Neural cell (in vitro differentiated cells): ENCODE measurements at regions not wholly inside any gene's neighbourhood (a gene's known extent, or its start where the extent isn't known, plus 50 kb on each side); places are given as distances from the start of the nearest gene placed in this dataset.

Experiments
- H2AFZ ChIP-seq: fragments of 200-600, 300-800 bp; sonication (generic), shearing (Covaris generic); 2 replicates; pipeline ENCODE4 v1.6.0; 2014; ENCODE audit warnings: low read depth, mild to moderate bottlenecking, antibody characterized with exemption, low read length, moderate library complexity
- H3F3A ChIP-seq: fragments of 200-600 bp; shearing (Covaris generic); 2 replicates; pipeline ENCODE4 v1.6.1; 2016; ENCODE audit warnings: mild to moderate bottlenecking, moderate library complexity, mixed read lengths, antibody characterized with exemption, low read length; ENCODE audit not compliant: insufficient read depth, poor library complexity, severe bottlenecking
- H3K27ac ChIP-seq: fragments of 200-600, 300-800 bp; sonication (generic), shearing (Covaris generic); 2 replicates; pipeline ENCODE4 v1.5.1; 2014; ENCODE audit warnings: mild to moderate bottlenecking, low read length, moderate library complexity
- H3K27me3 ChIP-seq: fragments of 300-800, 200-600 bp; sonication (generic), shearing (Covaris generic); 2 replicates; pipeline ENCODE4 v1.6.0; 2014; ENCODE audit warnings: mild to moderate bottlenecking, low read depth, low read length, moderate library complexity; ENCODE audit not compliant: insufficient read depth
- H3K36me3 ChIP-seq: fragments of 300-800, 200-600 bp; sonication (generic), shearing (Covaris generic); 2 replicates; pipeline ENCODE4 v1.5.1; 2014; ENCODE audit warnings: mild to moderate bottlenecking, antibody characterized with exemption, low read length, moderate library complexity; ENCODE audit not compliant: insufficient read depth
- H3K4me2 ChIP-seq: fragments of 300-800, 200-600 bp; sonication (generic), shearing (Covaris generic); 2 replicates; pipeline ENCODE4 v1.6.0; 2014; ENCODE audit warnings: mild to moderate bottlenecking, low read length
- H3K4me3 ChIP-seq: fragments of 300-800, 200-600 bp; sonication (generic), shearing (Covaris generic); 2 replicates; pipeline ENCODE4 v1.5.1; 2014; ENCODE audit warnings: mild to moderate bottlenecking, low read length, moderate library complexity
- H3K79me2 ChIP-seq: fragments of 200-600 bp; shearing (Covaris generic); replicated peaks from 2 replicates; pipeline ENCODE4 v1.6.0; 2014; ENCODE audit warnings: mild to moderate bottlenecking, low read length, moderate library complexity; ENCODE audit not compliant: insufficient read depth
- H3K9ac ChIP-seq: fragments of 300-800, 200-600 bp; sonication (generic), shearing (Covaris generic); 2 replicates; pipeline ENCODE4 v1.6.1; 2016; ENCODE audit warnings: mild to moderate bottlenecking, low read length, mixed read lengths
- H3K9me2 ChIP-seq: fragments of 200-600 bp; shearing (Covaris generic); 2 replicates; pipeline ENCODE4 v1.6.1; 2016; ENCODE audit warnings: mild to moderate bottlenecking, low read length, mixed read lengths; ENCODE audit not compliant: insufficient read depth
- H3K9me3 ChIP-seq: fragments of 200-600, 300-800 bp; sonication (generic), shearing (Covaris generic); 2 replicates; pipeline ENCODE4 v1.6.1; 2016; ENCODE audit warnings: mild to moderate bottlenecking, mixed run types, low read length, moderate library complexity, mixed read lengths
- H4K20me1 ChIP-seq: fragments of 200-600 bp; shearing (Covaris generic); 2 replicates; pipeline ENCODE4 v1.6.1; 2016; ENCODE audit warnings: mild to moderate bottlenecking, mixed run types; ENCODE audit not compliant: insufficient read depth
- CTCF ChIP-seq: fragments of 450-650 bp; IDR thresholded peaks from 2 replicates; pipeline ENCODE4 v1.5.1; 2014; ENCODE audit warnings: antibody characterized with exemption, mild to moderate bottlenecking, moderate library complexity; ENCODE audit not compliant: poor library complexity, severe bottlenecking
- EP300 ChIP-seq: fragments of 450-650 bp; conservative IDR thresholded peaks from 2 replicates; pipeline ENCODE4 v1.6.1; 2014; ENCODE audit warnings: antibody characterized with exemption, mild to moderate bottlenecking, moderate library complexity; ENCODE audit not compliant: poor library complexity, severe bottlenecking
- EZH2 ChIP-seq: fragments of 200-600, 300-800 bp; shearing (Covaris generic), sonication (generic); IDR thresholded peaks from 2 replicates; pipeline ENCODE4 v1.6.1; 2014; ENCODE audit warnings: antibody characterized with exemption, low read length, borderline replicate concordance, mild to moderate bottlenecking; ENCODE audit not compliant: insufficient read depth, poor library complexity, severe bottlenecking
- MXI1 ChIP-seq: fragments of 450-650 bp; conservative IDR thresholded peaks from 2 replicates; pipeline ENCODE4 v1.6.1; 2014; ENCODE audit warnings: antibody characterized with exemption, mild to moderate bottlenecking; ENCODE audit not compliant: poor library complexity, severe bottlenecking
- POLR2AphosphoS5 ChIP-seq: IDR thresholded peaks from 2 replicates; pipeline ENCODE4 v1.6.1; 2012
- RAD21 ChIP-seq: fragments of 450-650 bp; conservative IDR thresholded peaks from 2 replicates; pipeline ENCODE4 v1.6.1; 2014; ENCODE audit warnings: antibody characterized with exemption, mild to moderate bottlenecking, moderate library complexity
- REST ChIP-seq: IDR thresholded peaks from 2 replicates; pipeline ENCODE4 v1.6.1; 2012; ENCODE audit warnings: borderline replicate concordance
- SMC3 ChIP-seq: fragments of 450-650 bp; conservative IDR thresholded peaks from 2 replicates; pipeline ENCODE4 v1.6.1; 2014; ENCODE audit warnings: antibody characterized with exemption, mild to moderate bottlenecking, moderate library complexity; ENCODE audit not compliant: poor library complexity
- TAF1 ChIP-seq: IDR thresholded peaks from 2 replicates; pipeline ENCODE4 v1.6.1; 2012; ENCODE audit warnings: low read depth

GRCh38 chr20:12321736-12322135, 404.0 kb downstream of the BTBD3 start:
- Histone ChIP-seq H3K27me3 (no peaks in the 10 kb centered on the region), H3K9ac (no peak overlapping the region), H3K36me3 (no peaks in the 10 kb centered on the region), H4K20me1 (no peaks in the 10 kb centered on the region), H3K4me2 (no peak overlapping the region), H3K9me3 (no peaks in the 10 kb centered on the region), H3K9me2 (no peaks in the 10 kb centered on the region), H3K27ac (no peak overlapping the region), H3F3A (no peaks in the 10 kb centered on the region), H3K4me3 (no peak overlapping the region), H2AFZ (no peak overlapping the region), H3K79me2 (no peaks in the 10 kb centered on the region)
- no peak for TF ChIP-seq SMC3
- TF ChIP-seq REST = no peak
- TF ChIP-seq MXI1 = no peak
- no peak for TF ChIP-seq POLR2AphosphoS5
- TF ChIP-seq TAF1 = no peak
- no peak for TF ChIP-seq EZH2
- no peak for TF ChIP-seq EP300
- no peak for TF ChIP-seq CTCF
- no peak for TF ChIP-seq RAD21

GRCh38 chr20:12327205-12327604, 409.5 kb downstream of the BTBD3 start:
- Histone ChIP-seq H2AFZ (no peak overlapping the region), H3F3A (no peaks in the 10 kb centered on the region), H3K4me3 (no peak overlapping the region), H3K9me3 (no peaks in the 10 kb centered on the region), H3K9ac (no peak overlapping the region), H4K20me1 (no peaks in the 10 kb centered on the region), H3K27me3 (no peaks in the 10 kb centered on the region), H3K9me2 (no peaks in the 10 kb centered on the region), H3K4me2 (no peak overlapping the region), H3K27ac (no peak overlapping the region), H3K36me3 (no peaks in the 10 kb centered on the region), H3K79me2 (no peaks in the 10 kb centered on the region)
- TF ChIP-seq RAD21 (no peak), SMC3 (no peak), CTCF (no peak), TAF1 (no peak), EZH2 (no peak), EP300 (no peak), POLR2AphosphoS5 (no peak), MXI1 (no peak), REST (no peak)
